ENCODE measurements at regions not wholly inside any gene's neighbourhood (a gene's known extent, or its start where the extent isn't known, plus 50 kb on each side); places are given as distances from the start of the nearest gene placed in this dataset.
"Not testable (repeated sequence)": the region's sequence is repeated elsewhere in the genome, so short reads cannot be mapped to it uniquely, and the experiment has no call there.

DNA sequence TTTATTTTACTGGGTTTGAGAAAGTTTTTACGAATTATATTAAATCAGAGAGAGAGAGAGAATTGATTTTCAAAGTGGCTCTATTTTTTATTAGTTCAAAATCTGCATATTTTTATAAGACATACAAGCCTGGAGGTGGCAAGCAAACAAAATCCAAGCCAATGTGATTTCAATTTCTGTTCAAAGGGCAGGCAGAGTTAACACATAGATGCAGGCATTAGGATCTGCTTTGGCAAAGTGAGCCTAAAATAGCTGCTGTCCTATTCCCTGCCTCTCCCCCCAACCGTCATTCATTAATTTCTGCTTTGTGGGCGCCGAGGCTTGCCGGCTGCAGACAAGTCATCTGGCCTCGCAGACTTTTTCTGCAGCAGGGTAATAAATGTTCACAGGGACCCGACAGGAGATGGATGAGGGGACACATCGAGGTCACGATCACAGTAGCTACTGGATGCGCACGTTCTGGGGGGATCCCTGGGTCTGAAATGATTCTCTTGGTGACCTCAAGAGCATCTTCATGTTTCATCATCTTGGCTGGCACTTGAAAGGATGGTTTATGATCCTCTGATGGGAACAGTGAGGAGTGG lies 123.9 kb upstream of the SLC6A11 start:
- Histone ChIP-seq H3K36me3 (ENCODE audit: control insufficient read depth, insufficient read depth, low read length) (no peaks in the 10 kb centered on the region), H3K4me3 (ENCODE audit: low read depth, low read length) (no peak overlapping the region), H3K27me3 (ENCODE audit: control insufficient read depth, insufficient read depth, low read length) (peaks cover 6% of the 10 kb centered on the region)
- no peak for DNase-seq (ENCODE audit: low read depth)
- TF ChIP-seq, protein P1, sequence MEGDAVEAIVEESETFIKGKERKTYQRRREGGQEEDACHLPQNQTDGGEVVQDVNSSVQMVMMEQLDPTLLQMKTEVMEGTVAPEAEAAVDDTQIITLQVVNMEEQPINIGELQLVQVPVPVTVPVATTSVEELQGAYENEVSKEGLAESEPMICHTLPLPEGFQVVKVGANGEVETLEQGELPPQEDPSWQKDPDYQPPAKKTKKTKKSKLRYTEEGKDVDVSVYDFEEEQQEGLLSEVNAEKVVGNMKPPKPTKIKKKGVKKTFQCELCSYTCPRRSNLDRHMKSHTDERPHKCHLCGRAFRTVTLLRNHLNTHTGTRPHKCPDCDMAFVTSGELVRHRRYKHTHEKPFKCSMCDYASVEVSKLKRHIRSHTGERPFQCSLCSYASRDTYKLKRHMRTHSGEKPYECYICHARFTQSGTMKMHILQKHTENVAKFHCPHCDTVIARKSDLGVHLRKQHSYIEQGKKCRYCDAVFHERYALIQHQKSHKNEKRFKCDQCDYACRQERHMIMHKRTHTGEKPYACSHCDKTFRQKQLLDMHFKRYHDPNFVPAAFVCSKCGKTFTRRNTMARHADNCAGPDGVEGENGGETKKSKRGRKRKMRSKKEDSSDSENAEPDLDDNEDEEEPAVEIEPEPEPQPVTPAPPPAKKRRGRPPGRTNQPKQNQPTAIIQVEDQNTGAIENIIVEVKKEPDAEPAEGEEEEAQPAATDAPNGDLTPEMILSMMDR (IDR thresholded peaks at IDR 0.05; ENCODE audit: insufficient read depth, low read length, poor library complexity, severe bottlenecking) = no peak

DNA sequence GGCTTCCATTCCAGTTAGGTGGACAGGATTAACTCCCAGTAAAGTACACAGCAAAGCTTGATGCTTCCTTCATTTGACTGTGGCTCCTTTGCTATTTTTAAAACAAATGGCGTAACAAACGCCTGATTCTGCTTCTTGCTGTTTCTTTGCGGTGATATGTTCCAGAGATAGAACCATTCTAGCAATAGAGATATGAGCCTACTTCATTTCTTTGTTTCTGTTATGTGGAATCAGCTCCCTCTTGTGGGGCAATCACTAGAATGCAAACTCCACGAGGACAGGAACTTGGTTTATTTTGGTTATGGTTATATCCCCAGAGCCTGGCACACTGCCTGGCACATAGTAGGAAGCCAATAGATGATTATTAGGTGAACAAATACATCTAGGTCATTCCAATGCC lies 122.6 kb upstream of the SLC6A11 start:
- H3K36me3 ChIP-seq (ENCODE audit: control insufficient read depth, insufficient read depth, low read length) = no peaks in the 10 kb centered on the region
- no peak for DNase-seq (ENCODE audit: low read depth)
- H3K4me3 ChIP-seq (ENCODE audit: low read depth, low read length) = no peak overlapping the region
- peaks cover 6% of the 10 kb centered on the region for H3K27me3 ChIP-seq (ENCODE audit: control insufficient read depth, insufficient read depth, low read length)
- TF ChIP-seq, protein P1 (IDR thresholded peaks at IDR 0.05; ENCODE audit: insufficient read depth, low read length, poor library complexity, severe bottlenecking) = no peak

DNA sequence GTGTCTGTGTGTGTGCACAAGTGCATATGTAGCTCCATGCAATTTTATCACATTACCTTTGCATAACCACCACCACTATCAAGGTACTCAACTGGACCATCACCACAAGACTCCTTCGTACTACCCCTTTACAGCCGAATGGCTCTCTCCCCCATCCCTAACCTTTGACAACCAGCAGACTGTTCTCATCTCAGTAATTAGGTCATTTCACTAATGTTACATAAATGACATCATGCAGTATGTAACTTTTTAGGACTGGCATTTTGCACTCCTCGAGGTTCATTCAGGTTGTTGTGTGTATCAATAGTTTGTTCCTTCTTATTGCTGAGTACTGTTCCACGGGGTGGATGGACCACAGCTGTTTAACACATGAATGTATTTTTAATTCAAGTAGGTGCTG lies 121.8 kb upstream of the SLC6A11 start:
- H3K27me3 ChIP-seq (ENCODE audit: control insufficient read depth, insufficient read depth, low read length) = peaks cover 6% of the 10 kb centered on the region
- no peak for DNase-seq (ENCODE audit: low read depth)
- H3K36me3 ChIP-seq (ENCODE audit: control insufficient read depth, insufficient read depth, low read length) = no peaks in the 10 kb centered on the region
- TF ChIP-seq, protein P1 (IDR thresholded peaks at IDR 0.05; ENCODE audit: insufficient read depth, low read length, poor library complexity, severe bottlenecking) = no peak
- no peak overlapping the region for H3K4me3 ChIP-seq (ENCODE audit: low read depth, low read length)

GRCh38 chr3:10695186-10695585 lies 120.8 kb upstream of the SLC6A11 start:
- not testable (repeated sequence) for H3K36me3 ChIP-seq (ENCODE audit: control insufficient read depth, insufficient read depth, low read length); H3K27me3 ChIP-seq (ENCODE audit: control insufficient read depth, insufficient read depth, low read length); DNase-seq (ENCODE audit: low read depth); H3K4me3 ChIP-seq (ENCODE audit: low read depth, low read length)

- peaks cover 6% of the 10 kb centered on the region for H3K27me3 ChIP-seq (ENCODE audit: control insufficient read depth, insufficient read depth, low read length)
- H3K36me3 ChIP-seq (ENCODE audit: control insufficient read depth, insufficient read depth, low read length) = no peaks in the 10 kb centered on the region
- TF ChIP-seq, protein P1 (IDR thresholded peaks at IDR 0.05; ENCODE audit: insufficient read depth, low read length, poor library complexity, severe bottlenecking) = no peak
- no peak overlapping the region for H3K4me3 ChIP-seq (ENCODE audit: low read depth, low read length)
- no peak for DNase-seq (ENCODE audit: low read depth)
Measured at GRCh38 chr3:10695595-10696285, 120.3 kb upstream of the SLC6A11 start.

DNA sequence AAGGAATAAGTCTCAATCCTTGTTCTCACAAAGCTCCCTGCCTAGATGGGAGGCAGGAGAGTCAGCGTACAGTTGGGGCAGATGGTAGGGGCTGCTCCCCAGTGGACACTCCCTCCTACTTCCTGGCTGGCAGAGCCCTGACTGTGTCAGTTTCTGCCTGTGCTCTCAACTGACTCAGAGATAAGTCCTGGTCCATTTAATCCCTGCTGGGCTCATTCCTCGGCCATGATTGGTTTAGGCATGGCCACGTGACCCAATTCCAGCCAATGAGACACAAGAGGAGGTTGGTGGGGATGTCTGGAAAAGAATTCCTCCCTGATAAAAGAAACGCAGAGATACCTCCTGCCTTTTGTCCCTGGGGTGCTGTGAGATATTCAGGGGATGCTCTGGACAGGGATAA lies 118.1 kb upstream of the SLC6A11 start:
- no peak for DNase-seq (ENCODE audit: low read depth)
- Histone ChIP-seq H3K27me3 (ENCODE audit: control insufficient read depth, insufficient read depth, low read length) (peaks cover under 1% of the 10 kb centered on the region), H3K36me3 (ENCODE audit: control insufficient read depth, insufficient read depth, low read length) (no peaks in the 10 kb centered on the region), H3K4me3 (ENCODE audit: low read depth, low read length) (no peak overlapping the region)
- TF ChIP-seq, protein P1 (IDR thresholded peaks at IDR 0.05; ENCODE audit: insufficient read depth, low read length, poor library complexity, severe bottlenecking) = no peak
